Hepatocyte (in vitro differentiated cells): ENCODE measurements at regions not wholly inside any gene's neighbourhood (a gene's known extent, or its start where the extent isn't known, plus 50 kb on each side); places are given as distances from the start of the nearest gene placed in this dataset.

Experiments
- DNase-seq: peaks from one replicate; pipeline ENCODE4 v3.0.0-alpha.2; 2016; ENCODE audit warnings: low spot score
- H2AFZ ChIP-seq: fragments of 200-600 bp; sonication (generic); 2 replicates; pipeline ENCODE4 v1.6.0; 2016; ENCODE audit warnings: antibody characterized with exemption, mild to moderate bottlenecking
- H3K27ac ChIP-seq: fragments of 200-600 bp; sonication (generic); 2 replicates; pipeline ENCODE4 v1.5.1; 2016; ENCODE audit warnings: mild to moderate bottlenecking
- H3K27me3 ChIP-seq: fragments of 200-600 bp; sonication (generic); 2 replicates; pipeline ENCODE4 v1.6.1; 2016
- H3K36me3 ChIP-seq: fragments of 200-600 bp; sonication (generic); replicated peaks from 2 replicates; pipeline ENCODE4 v1.5.1; 2016; ENCODE audit warnings: low read depth; ENCODE audit not compliant: insufficient read depth
- H3K4me1 ChIP-seq: fragments of 200-600 bp; sonication (generic); 2 replicates; pipeline ENCODE4 v1.5.1; 2016; ENCODE audit warnings: mild to moderate bottlenecking, moderate library complexity; ENCODE audit not compliant: insufficient read depth
- H3K4me2 ChIP-seq: fragments of 200-600 bp; sonication (generic); 2 replicates; pipeline ENCODE4 v1.6.0; 2016
- H3K4me3 ChIP-seq: fragments of 200-600 bp; sonication (generic); 2 replicates; pipeline ENCODE4 v1.5.1; 2016; ENCODE audit warnings: mild to moderate bottlenecking
- H3K79me2 ChIP-seq: fragments of 200-600 bp; sonication (generic); 2 replicates; pipeline ENCODE4 v1.6.0; 2017; ENCODE audit warnings: mild to moderate bottlenecking
- H3K9me2 ChIP-seq: fragments of 200-600 bp; sonication (generic); replicated peaks from 2 replicates; pipeline ENCODE4 v1.6.0; 2017; ENCODE audit warnings: mild to moderate bottlenecking; ENCODE audit not compliant: insufficient read depth
- H3K9me3 ChIP-seq: fragments of 200-600 bp; sonication (generic); 2 replicates; pipeline ENCODE4 v1.5.1; 2016; ENCODE audit warnings: low read depth, mild to moderate bottlenecking
- H4K20me1 ChIP-seq: fragments of 200-600 bp; sonication (generic); 2 replicates; pipeline ENCODE4 v1.6.0; 2016; ENCODE audit warnings: mild to moderate bottlenecking; ENCODE audit not compliant: insufficient read depth, poor library complexity, severe bottlenecking
- EZH2 ChIP-seq: fragments of 200-600 bp; sonication (generic); IDR thresholded peaks from 2 replicates; pipeline ENCODE4 v1.6.1; 2016; ENCODE audit warnings: antibody characterized with exemption, mild to moderate bottlenecking, borderline replicate concordance
- EZH2phosphoT487 ChIP-seq: fragments of 200-600 bp; sonication (generic); IDR thresholded peaks from one replicate; pipeline ENCODE4 v1.6.1; 2018; ENCODE audit warnings: antibody characterized with exemption, mild to moderate bottlenecking, low read depth, moderate library complexity; ENCODE audit not compliant: unreplicated experiment, severe bottlenecking
- WGBS: methylation state at CpG from one replicate; pipeline ENCODE4 v1.1.6; 2016; ENCODE audit warnings: low lambda C conversion rate; ENCODE audit errors: missing lambda C conversion rate; 5-methylcytosine and 5-hydroxymethylcytosine counted together
- TF ChIP-seq, protein P1 (sequence below): fragments of 200-600 bp; sonication (generic); IDR thresholded peaks from 2 replicates; pipeline ENCODE4 v1.5.1; 2016; ENCODE audit warnings: antibody characterized with exemption, mild to moderate bottlenecking; ENCODE audit not compliant: poor library complexity

DNA sequence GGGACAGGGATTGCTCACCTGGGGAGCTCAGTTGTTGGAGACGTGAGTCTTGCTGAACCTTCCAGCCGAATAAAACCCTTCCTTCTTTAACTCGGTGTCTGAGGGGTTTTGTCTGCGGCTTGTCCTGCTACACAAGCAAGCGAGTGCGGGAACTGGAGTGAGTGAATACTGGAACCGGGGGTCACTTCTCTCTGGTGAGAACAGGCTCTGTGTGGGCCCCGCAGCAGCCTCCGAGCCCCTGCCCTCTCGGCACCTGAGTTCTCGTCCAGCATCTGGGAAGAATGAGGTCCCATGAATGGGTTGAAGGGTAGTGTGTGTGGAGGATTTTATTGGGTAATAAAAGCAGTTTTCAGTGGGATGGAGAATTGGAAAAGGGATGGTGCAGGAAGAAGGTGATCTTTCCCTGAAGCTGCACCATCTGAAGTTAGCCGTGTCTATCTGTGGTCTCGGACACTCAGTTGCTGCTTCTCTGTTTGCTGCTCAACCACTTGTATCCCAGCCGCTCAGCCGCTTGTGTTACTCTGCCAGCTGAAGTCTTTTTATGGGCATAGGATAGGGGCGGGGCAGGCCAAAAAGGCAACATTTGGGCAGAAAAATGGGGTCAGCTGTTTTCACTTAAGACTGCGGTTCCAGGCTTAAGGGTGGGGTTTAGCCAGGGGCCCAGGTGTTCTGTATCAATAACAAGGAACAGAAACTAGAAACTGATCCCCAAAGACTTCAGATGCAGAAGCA is 450.6 kb upstream of the CAMK1G start:
- WGBS: 77% methylated on average over 17 of the region's 17 CpGs
- H3K4me1 ChIP-seq: no peaks in the 10 kb centered on the region
- TF ChIP-seq, protein P1, sequence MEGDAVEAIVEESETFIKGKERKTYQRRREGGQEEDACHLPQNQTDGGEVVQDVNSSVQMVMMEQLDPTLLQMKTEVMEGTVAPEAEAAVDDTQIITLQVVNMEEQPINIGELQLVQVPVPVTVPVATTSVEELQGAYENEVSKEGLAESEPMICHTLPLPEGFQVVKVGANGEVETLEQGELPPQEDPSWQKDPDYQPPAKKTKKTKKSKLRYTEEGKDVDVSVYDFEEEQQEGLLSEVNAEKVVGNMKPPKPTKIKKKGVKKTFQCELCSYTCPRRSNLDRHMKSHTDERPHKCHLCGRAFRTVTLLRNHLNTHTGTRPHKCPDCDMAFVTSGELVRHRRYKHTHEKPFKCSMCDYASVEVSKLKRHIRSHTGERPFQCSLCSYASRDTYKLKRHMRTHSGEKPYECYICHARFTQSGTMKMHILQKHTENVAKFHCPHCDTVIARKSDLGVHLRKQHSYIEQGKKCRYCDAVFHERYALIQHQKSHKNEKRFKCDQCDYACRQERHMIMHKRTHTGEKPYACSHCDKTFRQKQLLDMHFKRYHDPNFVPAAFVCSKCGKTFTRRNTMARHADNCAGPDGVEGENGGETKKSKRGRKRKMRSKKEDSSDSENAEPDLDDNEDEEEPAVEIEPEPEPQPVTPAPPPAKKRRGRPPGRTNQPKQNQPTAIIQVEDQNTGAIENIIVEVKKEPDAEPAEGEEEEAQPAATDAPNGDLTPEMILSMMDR: no peak
- no peak for TF ChIP-seq EZH2phosphoT487
- no peak for TF ChIP-seq EZH2
- no peaks in the 10 kb centered on the region for H3K27me3 ChIP-seq
- no peak overlapping the region for H3K4me3 ChIP-seq
- no peaks in the 10 kb centered on the region for H3K9me2 ChIP-seq
- H3K4me2 ChIP-seq: no peak overlapping the region
- no peaks in the 10 kb centered on the region for H3K79me2 ChIP-seq
- no peak for DNase-seq
- H2AFZ ChIP-seq: no peak overlapping the region
- H3K36me3 ChIP-seq: no peaks in the 10 kb centered on the region
- no peak overlapping the region for H3K27ac ChIP-seq
- H4K20me1 ChIP-seq: no peaks in the 10 kb centered on the region
- H3K9me3 ChIP-seq: no peaks in the 10 kb centered on the region

DNA sequence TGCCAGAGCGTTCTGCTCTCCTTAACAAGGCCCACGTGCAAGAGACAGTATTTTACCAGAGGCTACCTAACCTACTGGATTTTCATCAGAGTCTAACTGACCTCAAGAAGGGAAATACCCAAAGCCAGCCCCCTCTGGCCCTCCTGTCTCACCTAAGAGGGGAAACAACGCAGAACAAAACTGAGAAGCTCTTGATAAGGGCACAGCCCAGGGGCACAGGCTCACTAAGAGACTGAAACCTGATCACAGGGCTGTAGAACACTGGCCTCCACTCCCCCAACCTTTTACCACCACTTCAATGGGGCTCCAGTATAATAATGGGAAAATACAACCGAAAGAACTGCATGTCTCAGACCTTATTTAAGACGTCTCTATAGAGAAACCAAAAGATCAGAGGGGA is 449.5 kb upstream of the CAMK1G start:
- no peaks in the 10 kb centered on the region for H3K4me1 ChIP-seq
- no peaks in the 10 kb centered on the region for H3K9me3 ChIP-seq
- TF ChIP-seq, protein P1: no peak
- TF ChIP-seq EZH2phosphoT487 (no peak), EZH2 (no peak)
- no peak overlapping the region for H3K4me2 ChIP-seq
- H2AFZ ChIP-seq: no peak overlapping the region
- H3K27me3 ChIP-seq: no peaks in the 10 kb centered on the region
- no peak overlapping the region for H3K27ac ChIP-seq
- no peak overlapping the region for H3K4me3 ChIP-seq
- H3K79me2 ChIP-seq: no peaks in the 10 kb centered on the region
- no peaks in the 10 kb centered on the region for H3K36me3 ChIP-seq
- no peaks in the 10 kb centered on the region for H4K20me1 ChIP-seq
- no peaks in the 10 kb centered on the region for H3K9me2 ChIP-seq
- WGBS: 61% methylated on average over 5 of the region's 5 CpGs
- no peak for DNase-seq

DNA sequence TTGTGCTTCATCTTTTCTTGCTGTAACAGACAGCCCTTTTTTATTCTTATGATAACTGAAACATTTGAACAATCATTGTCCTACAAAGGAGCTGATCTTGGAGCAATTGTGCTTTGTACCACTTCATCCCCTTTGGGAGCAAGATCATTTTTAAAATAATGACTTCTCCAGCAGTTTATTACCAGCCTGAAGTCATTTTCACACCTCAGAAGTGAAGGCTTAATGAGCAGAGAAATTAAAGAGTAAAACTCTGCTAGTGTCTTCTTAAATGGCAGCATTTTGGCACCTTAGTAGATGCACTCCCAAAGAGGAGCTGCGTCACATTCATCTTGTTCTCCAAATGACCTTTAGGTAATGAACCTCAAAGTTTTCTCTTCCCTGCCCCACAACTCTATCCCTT is 439.6 kb upstream of the CAMK1G start:
- WGBS: 96% methylated on average over 1 of the region's 1 CpG

More for the DNA sequence above, 439.6 kb upstream of the CAMK1G start:
- Histone ChIP-seq H3K4me3 (no peak overlapping the region), H3K27ac (no peak overlapping the region), H4K20me1 (no peaks in the 10 kb centered on the region), H3K79me2 (no peaks in the 10 kb centered on the region), H3K4me1 (no peaks in the 10 kb centered on the region), H3K4me2 (no peak overlapping the region), H3K9me3 (no peaks in the 10 kb centered on the region), H3K27me3 (no peaks in the 10 kb centered on the region), H3K9me2 (no peaks in the 10 kb centered on the region), H2AFZ (no peak overlapping the region), H3K36me3 (no peaks in the 10 kb centered on the region)
- TF ChIP-seq, protein P1: no peak
- TF ChIP-seq EZH2 (no peak), EZH2phosphoT487 (no peak)
- no peak for DNase-seq
